HT1080 (cell line): ENCODE measurements at regions not wholly inside any gene's neighbourhood (a gene's known extent, or its start where the extent isn't known, plus 50 kb on each side); places are given as distances from the start of the nearest gene placed in this dataset.
"Not testable (repeated sequence)": the region's sequence is repeated elsewhere in the genome, so short reads cannot be mapped to it uniquely, and the experiment has no call there.

Source experiments
- DNase-seq: peaks from one replicate; pipeline ENCODE4 v3.0.0-alpha.2; 2015; ENCODE audit warnings: low read depth

DNA sequence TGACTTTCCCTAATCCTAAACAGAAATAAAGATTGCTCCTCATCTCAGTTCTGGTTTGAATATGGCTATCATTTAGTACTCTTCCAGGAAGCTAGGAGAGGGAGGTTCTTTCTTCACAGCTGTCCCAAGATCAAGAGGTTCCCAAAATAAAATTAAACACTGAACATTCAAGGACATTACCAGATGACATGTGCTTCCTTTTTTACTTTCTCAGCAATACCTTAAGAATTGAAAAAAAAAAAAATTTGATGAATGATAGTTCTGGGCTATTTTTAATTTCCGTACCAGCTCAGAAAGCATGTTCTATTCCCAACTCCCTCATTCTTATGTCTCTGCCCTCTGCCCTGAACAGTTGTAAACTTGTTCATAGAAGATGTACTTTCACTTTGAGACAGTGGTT is 61.7 kb upstream of the MYL1 start:
- no peak for DNase-seq

DNA sequence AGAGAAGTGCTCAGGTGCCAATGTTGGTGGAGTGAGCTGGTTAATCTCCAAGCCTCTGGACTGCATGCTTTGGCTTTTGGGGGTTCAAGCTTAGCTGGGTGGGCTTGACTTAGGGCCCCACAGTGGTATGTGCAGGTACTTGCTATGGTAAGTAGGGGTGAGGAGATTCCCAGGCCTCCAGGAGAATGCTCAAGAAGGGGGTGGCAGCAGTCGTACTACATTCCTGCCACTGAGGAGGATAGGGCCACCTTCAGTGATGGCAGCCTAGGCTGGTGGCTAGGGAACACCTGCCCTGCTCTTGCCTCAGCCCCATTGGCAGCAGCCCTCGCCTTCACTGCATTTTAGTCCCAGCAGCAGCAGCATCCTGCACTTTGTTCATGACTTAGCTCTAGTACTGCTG is 55.6 kb upstream of the MYL1 start:
- no peak for DNase-seq

DNA sequence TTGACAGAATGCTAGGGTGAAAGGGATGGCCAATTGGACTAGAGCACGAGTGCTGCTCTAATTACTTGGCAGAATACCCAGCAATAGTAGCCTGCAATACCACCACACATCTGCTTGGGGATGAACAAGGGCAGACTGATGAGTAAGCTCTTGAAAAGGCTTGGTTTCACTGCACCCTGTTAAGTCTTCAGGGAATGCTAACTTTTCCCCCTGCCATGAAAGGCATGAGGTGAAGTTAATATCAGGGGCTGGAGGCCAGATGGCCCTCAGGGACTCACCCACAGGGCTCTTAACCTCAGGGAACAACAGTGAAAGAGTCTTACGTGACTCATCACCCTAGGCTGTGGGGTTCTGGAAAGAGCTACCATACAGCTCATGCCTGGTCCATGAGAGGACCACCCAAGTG is 51.7 kb upstream of the MYL1 start:
- peak; percentile 68 for DNase-seq

DNA sequence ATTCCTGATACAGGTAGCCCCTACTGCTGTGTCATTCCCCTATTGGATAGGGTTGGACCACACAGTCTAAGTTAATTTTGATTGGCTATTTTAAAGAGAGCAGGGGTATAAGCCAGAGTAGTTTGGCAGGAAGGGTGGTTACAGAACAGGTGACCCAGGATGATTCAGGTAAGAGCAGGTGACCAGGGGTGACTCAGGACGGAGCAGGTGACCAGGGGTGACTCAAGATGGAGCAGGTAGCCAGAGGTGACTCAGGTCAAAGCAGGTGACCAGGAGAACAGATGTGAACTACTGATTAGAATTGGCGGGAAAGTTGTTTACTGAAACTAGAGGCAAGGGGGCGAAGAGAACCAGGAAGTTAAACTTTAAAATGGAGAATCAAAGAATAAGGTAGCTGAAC is 50.5 kb upstream of the MYL1 start:
- not testable (repeated sequence) for DNase-seq
